Caki2 (cell line): ENCODE measurements at regions not wholly inside any gene's neighbourhood (a gene's known extent, or its start where the extent isn't known, plus 50 kb on each side); places are given as distances from the start of the nearest gene placed in this dataset.

Experiments
- DNase-seq: peaks from one replicate; pipeline ENCODE4 v3.0.0-alpha.2; 2015; ENCODE audit warnings: low read depth
- in situ Hi-C: cut with HindIII; loops from 2 replicates; pipeline ENCODE4 v1.10.0; 2016; ENCODE audit warnings: low sequenced_read_pairs, low pct_unique_long_range_greater_than_20kb, mixed read lengths

DNA sequence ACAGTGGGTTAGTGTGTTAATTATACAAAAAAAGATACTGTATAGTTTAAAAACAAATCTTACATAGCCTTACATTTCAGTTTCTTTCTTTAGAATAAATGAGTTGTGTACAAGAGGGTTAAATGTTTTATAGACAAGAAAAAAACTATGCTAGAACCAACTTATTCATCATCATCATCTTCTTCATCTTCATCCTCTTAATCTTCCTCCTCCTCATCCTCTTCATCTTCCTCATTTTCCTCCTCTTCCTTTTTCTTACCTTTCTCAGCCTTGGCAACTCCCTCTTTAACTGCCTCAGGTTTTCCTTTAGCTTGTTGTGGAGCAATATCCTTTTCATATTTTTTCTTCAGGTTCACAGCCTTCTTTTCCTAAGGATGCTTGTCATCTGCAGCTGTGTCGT lies 53.7 kb downstream of the RPS12 start:
- no peak for DNase-seq
- in situ Hi-C loops = no loop called here

DNA sequence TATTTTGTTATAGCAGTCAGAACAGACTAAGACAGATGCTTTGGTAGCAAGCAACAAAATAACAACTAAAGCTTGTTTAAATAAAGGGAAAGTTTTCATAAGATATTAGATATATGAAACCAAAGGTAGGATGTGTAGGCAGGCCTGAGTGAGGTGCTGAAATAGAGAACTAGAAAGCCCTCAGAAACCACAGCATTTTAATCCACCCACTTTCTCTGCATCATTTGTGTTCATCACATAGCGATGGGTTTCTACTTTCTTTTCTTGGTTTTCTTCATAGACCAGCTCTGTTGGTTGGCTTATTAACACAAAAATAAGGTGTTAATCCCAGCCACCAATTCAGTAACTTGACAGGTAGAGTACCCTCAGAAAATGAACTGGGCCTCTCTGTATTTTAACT lies 58.6 kb downstream of the RPS12 start:
- in situ Hi-C loops = no loop called here
- DNase-seq = no peak

DNA sequence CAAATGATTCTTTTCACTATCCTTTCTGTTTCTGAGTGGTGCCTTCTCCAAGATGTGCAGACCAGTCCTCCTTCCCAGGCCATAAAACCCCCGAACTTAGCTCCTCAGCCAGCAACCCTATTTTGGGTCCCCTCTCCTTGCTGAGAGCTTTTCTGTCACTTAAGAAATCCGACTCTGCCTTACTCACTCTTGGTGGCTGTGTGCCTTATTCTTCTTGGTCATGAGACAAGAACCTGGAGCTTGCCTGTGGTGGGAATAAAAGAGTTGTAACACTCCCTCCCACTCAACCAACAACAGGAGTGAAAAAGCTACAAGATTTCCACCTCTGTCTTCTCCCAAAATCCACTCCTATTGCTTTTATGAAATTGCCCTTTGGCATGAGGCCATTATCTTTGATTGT lies 62.6 kb downstream of the RPS12 start:
- in situ Hi-C loops = no loop called here
- DNase-seq = no peak

DNA sequence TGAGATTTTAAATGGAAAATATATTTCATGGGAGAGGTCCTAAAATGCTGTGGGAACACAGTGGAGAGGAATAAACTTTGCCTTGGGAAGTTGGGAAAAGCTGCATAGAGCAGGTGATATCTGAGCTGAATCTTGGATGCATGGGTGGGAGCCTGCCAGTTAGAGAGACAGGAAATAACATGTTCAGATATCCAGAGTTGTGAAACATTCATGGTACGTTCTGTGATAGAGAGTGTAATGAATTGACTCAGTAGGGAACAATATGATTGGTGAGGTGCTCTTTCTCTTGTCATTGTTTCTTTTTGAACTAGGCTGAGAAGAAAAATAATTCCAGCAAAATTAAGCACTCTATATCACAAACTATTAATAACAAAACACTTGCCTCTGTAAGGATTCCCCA lies 72.8 kb downstream of the RPS12 start:
- in situ Hi-C loops = no loop called here
- no peak for DNase-seq

DNA sequence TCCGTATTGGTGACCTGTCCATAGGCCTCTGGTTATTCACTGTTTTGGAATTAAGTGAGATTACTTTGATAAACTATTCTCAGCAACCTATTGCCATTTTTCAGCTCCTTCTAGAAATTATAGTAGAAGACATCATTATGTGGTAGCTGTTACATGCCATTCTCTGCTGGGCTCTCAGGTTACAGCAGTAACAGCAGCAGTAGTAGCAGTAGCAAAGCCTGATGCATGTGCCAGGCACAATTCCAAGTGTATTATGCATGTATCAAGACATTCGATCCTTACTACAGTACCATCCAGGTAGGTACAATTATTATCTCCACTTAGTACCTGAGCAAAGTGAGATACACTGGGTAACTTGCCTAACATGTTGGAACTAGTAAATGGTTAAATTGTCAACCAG lies 74.3 kb downstream of the RPS12 start:
- in situ Hi-C loops = no loop called here
- DNase-seq = no peak

DNA sequence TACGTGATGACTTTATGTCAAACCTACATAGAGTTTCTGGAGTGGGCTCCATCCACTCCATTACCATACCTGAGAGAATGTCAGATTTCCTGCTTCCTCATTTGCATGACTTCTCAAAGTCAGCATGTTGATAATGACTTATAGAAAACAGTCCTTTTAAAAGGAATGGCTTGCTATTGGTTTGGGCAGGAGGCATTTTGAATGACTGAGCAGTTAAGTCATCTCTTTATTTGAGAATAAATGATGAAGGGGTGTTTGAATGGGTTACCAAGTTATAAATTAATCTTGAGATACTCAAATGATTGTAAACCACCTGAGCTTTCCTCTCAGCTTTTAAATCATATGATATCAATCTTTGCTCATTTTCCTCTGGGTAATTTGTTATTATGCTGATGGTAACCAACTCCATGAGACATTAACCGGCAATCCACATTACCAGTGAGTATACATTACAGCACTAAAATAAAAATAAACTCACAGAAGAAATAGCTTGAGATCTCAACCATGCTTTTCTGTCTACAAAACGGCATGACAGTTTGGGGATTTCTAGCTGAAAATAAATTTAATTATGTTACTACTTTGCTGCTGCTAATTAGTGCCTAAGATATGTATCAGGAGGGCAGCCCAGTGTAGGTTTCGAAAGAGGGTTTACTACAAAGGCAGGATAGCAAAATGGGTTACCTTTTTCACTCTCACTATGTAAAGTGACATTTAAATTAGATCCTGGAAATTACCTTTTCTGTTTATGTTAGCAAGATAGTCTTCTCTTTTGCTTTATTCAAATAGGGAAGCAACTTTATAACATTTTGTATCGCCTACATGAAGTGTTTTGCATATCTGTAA lies 78.8 kb downstream of the RPS12 start:
- no peak for DNase-seq

DNA sequence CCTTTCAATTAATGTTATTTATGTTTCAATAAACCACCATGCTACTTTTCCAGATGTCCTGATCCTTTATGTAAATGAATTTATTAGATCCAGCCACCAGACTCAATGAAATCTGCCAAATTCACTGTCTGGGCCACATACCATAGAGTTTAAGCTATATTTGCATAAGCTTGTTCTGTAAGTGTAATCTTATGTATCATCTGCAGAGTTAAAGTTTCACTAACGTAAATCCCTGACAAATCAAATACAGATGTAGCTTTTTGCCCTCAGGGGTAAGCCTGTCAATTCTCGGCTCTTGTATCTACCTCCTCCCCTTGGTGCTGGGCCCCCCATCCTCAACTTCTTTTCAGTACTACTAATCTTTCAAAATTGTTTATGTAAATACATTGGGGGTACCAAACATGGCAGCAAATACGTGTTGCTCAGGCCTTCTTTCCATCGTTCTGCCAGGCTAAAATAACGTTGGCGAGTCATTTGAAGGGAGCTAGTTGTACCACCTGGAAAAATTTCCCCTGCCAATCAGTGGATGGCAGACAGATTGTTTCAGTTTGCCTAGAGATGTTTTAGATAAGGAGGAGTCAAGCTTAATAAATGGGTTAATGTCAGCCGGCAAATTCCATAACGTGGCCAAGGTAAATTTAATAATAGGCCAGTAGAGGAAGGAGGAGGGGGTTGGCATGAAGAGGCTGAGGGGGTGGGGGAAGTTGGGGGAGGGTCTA lies 79.6 kb downstream of the RPS12 start:
- DNase-seq = no peak
- in situ Hi-C loops = no loop called here

More for the DNA sequence above, 78.8 kb downstream of the RPS12 start:
- in situ Hi-C loops = no loop called here

DNA sequence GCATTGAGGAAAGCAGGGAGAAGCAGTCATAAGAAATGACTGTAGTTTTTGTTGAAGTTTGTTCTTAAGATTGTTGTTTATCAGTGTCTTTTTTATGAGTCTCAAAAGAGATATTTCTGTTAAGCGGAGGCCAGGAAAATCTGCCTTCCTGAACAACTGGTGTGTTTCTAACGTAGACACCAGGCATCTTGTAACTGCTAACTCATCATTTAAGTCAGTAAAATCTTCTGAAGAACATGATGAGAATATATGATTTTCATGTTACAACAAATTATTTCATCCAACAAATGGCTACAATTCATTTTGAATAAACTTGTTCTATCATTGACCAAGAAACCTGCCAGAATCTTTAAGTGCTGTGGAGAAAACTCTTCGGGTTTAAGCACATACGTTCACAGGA lies 84.0 kb downstream of the RPS12 start:
- in situ Hi-C loops = no loop called here
- DNase-seq = no peak

DNA sequence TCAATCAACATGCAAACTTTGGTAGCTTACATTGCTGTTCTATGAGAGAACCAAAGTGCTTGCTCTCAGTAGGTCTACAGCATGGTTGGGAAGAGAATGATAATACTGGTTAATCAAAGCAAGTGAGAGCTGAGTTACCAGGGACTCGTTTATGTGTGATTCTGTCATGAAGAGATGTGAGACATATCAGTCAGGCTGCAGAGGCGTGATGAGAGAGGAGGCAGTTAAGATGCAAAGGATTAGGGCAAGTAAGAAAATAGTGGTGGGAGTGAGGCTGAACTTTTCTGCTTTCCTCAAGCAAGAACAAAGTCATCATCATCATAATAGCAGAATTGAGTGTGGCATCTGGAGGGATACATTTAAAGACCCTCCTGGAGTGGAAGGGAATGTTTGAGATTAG lies 86.5 kb downstream of the RPS12 start:
- DNase-seq = no peak
- in situ Hi-C loops = no loop called here

DNA sequence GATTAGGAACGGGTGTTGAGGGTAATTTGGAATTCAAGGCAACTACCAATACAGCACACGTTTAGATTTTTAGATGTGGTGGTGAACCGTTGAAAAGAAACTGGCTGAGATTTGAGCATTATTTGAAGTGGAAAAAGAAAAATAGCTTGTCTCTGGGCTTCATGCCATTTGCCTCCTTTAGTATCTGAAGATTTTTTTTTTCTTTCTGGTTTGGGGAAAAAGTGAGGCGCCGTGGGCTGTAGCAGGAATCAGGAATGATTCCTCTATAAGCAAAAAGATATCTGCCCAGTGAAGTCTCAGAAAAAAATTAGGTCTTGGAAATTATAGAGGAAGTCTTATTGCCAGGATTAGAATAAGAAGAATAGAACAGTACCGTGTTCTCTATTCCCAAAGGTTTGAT lies 88.5 kb downstream of the RPS12 start:
- in situ Hi-C loops = no loop called here

DNA sequence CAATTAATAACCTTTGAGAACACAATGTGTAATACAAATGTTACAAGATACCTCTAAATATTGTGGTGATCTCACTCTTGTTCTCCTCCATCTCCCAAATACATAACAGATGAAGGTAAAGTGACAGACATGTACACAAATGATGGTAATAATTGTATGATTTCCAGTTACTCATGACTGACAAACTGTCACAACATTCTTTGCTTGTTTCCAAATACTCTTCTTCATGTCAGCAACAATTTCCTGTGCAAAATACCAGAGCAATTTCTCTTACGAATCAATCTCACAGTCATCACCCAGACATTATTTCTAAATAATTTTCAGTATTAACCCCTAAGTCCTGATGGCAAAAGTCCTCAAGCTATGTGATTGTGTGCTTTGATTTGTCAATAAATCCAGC lies 92.9 kb downstream of the RPS12 start:
- DNase-seq = no peak
- in situ Hi-C loops = no loop called here

More for the DNA sequence above, 88.5 kb downstream of the RPS12 start:
- no peak for DNase-seq

DNA sequence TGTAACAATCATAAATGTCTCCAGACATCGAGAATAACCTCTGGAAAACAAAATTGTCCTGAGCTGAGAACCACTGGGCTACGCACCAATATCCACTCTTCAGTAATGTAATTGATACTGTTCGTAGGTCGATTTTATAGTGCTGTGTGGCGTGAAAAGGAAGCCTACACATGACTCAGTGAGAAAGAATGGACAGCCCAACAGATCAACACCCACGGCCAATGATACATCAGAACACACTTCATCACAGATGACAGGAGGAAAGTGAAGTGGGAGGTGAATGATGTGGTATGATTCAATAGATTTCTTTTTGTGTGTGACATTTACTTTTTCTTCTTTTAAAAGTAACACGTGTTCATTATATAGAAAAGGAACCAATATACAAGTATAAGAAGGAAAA lies 93.5 kb downstream of the RPS12 start:
- in situ Hi-C loops = no loop called here
- DNase-seq = no peak

DNA sequence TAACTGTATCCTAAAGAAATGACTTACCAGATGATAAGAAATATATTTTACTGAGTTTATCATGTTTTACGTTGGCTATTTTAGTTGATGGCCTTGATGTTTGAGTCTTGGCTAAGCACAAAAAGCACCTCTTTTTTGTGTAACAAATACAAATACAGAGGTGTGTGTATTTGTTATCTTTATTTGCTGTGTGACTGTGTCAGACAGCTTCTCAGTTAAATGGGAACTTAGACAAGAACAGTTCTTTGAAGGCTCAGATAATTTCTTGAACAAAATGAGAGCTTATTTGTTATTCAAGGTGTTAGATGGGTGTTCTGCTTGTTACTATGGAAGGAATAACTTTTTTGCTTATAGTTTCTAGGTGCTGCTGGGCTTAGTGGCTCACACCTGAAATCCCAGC lies 95.4 kb downstream of the RPS12 start:
- in situ Hi-C loops = no loop called here
- DNase-seq = no peak

DNA sequence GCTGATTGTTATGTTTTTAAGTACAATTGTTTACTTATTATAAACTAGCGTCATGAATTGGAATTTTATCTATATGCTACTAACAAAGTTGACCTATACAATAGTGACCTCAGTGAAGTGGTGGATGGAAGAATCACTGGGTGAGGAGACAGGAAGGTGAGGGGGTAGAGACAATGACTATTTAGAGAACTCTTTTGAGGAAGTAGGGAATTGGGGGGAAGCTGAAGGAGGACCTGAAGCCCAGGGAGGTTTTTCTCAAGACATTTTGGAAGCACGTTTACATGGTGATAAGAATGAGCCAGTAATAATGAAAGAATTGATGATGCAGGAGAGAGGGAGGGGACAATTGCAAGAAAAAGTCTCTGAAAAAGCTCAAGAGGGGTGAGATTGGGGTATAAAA lies 96.4 kb downstream of the RPS12 start:
- in situ Hi-C loops = no loop called here
- DNase-seq = no peak

DNA sequence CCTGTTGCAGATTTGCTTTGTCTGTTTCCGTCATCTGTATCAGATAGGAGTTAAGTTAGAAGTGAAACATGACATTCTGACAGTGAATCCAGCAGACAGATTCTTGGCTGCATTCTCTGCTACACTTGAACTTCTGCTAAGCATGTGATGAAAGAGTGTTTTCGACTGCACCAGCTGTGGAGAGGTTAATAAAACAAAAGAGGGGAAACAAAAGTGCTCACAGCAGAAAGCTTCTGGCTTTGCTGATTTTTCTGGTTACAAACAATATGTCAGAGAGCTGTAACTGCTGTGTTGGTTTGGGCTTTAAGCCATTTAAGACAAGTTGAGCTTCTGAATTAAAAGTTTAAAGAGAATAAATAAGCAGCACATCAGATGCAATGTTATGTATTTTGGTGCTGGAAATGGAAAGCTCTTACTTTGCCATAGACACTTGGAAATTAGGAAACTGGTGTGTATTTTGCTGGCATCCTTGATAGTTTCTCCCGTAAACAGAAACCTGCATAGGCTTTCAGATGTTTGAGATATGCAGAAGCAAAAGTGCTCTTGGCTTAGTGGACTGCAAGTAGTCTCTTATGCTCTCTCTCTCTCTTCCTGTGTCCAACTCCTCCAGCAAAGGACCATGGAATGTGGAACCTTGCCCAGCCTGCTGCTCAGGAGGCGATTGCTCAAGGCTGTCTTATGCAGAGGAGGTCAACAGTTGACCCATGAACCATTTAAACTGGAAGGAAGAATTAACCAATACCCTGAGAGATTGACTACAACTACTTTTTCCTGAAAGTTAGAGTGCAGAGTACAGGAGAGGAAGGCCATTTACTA lies 104.9 kb downstream of the RPS12 start:
- in situ Hi-C loops = no loop called here

DNA sequence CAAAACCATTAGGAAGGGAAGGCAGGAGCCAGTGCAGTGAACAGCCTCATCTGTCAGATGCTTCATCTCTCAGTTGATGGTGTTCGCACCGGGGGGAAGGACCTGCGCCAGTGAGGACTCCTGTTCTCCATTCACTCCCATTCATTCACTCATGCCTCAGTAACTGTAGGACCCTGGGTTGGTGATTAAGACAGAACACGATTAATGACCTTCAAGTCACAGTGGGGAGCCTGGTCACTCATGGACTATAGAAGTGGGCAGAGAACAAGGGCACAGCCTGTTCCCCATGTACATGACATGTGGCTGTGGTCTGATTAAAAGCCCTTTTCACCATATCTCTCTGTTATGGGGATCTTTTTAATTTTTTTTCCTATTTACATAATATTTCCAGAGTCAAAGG lies 113.3 kb downstream of the RPS12 start:
- DNase-seq = no peak
- in situ Hi-C loops = no loop called here

More for the DNA sequence above, 104.9 kb downstream of the RPS12 start:
- peak; percentile 11 for DNase-seq

DNA sequence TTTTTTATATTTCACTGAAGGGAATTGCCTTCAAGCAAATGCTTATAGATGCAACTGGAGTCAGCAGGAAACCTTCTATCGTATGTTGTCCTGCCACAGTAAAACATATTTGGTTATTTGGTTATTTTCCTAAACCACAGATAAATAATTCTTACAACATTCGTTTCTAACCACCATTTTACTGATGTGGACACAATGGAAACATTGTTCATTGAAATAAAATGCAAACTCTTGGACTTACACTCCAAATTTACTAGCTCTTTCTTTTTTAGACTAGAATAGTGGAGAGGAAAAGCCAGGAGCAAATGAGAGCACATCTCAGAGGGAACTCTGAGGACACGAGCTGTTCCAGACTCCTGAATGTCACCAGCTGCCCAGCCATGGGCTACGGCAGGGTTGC lies 114.8 kb downstream of the RPS12 start:
- DNase-seq = no peak
- in situ Hi-C loops = no loop called here

DNA sequence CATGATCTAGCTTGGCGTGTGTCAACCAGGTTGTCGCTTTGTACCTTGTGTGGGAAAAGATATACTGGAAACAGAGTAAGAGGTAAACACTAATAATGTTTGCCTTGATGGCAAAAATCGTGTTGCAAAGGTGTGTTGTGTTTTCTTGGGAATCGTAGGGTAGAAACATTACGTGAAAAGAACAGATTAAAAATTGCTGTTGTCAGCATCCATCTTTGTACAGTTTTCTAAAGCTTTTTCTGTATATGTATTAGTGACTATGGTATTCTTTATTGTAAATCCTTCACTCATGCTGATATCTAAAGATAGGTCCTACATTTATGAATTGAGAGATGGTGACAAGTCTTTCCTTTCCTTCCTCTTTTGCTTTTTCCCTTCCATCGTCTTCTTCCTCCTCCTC lies 116.9 kb downstream of the RPS12 start:
- DNase-seq = no peak
- in situ Hi-C loops = no loop called here

DNA sequence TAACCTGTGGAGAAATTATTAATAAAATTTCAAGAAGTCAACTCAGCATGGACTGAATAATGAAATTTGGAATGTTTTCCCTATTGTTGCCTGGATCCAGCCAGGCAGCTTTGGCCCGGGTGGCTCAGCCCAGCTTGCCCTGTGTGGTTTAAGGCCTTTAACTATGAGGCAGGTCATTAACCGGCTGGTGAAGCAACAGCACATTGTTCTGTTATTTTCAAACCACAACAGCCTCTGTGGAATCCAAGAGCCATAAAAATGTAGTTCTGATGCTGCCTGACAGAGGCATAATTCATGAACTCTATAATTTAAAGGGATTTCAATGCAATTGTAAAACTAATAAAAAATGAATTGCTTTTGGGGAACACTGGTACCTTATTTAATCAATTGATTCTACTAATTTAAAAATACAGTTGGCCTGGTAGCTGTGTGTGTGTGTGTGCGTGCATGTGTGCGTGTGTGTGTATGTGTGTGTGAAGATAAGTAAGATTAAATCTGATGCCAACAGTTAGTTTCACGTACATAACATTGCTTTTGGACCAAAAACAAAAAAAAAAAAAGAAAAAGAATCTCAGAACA lies 117.7 kb downstream of the RPS12 start:
- DNase-seq = peak; percentile 5
- in situ Hi-C loops = no loop called here
